Mucosa of stomach (tissue), 1 donor: ENCODE measurements at regions not wholly inside any gene's neighbourhood (a gene's known extent, or its start where the extent isn't known, plus 50 kb on each side); places are given as distances from the start of the nearest gene placed in this dataset.

Experiments
- H3K27me3 ChIP-seq: one replicate; pipeline ENCODE4 v1.7.0; 2013; ENCODE audit warnings: mild to moderate bottlenecking, low read length; ENCODE audit not compliant: control insufficient read depth, insufficient read depth
- H3K36me3 ChIP-seq: one replicate; pipeline ENCODE4 v1.7.0; 2013; ENCODE audit warnings: low read length; ENCODE audit not compliant: control insufficient read depth, insufficient read depth
- H3K4me1 ChIP-seq: one replicate; pipeline ENCODE4 v1.7.0; 2013; ENCODE audit warnings: mild to moderate bottlenecking, low read length; ENCODE audit not compliant: control insufficient read depth, insufficient read depth
- H3K4me3 ChIP-seq: one replicate; pipeline ENCODE4 v1.7.0; 2013; ENCODE audit warnings: low read length
- H3K9ac ChIP-seq: one replicate; pipeline ENCODE4 v1.7.0; 2013; ENCODE audit warnings: mild to moderate bottlenecking, low read length, moderate library complexity
- H3K9me3 ChIP-seq: one replicate; pipeline ENCODE4 v1.7.0; 2013; ENCODE audit warnings: mild to moderate bottlenecking, low read length, moderate library complexity; ENCODE audit not compliant: control insufficient read depth
- donor health status: Pancreatic carcinoma.

DNA sequence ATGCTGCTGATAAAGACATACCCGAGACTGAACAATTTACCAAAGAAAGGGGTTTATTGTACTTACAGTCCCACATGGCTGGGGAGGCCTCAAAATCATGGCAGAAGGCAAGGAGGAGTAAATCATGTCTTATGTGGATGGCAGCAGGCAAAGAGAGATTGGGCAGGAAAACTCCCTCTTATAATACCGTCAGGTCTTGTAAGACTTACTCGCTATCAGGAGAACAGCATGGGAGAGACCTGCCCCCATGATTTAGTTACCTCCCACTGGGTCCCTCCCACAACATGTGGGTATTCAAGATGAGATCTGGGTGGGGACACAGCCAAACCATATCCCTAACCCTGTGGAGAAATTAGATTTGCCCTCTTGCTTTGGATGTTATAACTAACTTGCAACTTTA is 1068.0 kb upstream of the ZEB2 start:
- Histone ChIP-seq H3K9ac (no peak overlapping the region), H3K4me3 (no peak overlapping the region), H3K27me3 (no peaks in the 10 kb centered on the region), H3K9me3 (no peaks in the 10 kb centered on the region), H3K36me3 (no peaks in the 10 kb centered on the region), H3K4me1 (no peaks in the 10 kb centered on the region)

GRCh38 chr2:145584353-145584752 is 1064.4 kb upstream of the ZEB2 start:
- H3K4me3 ChIP-seq, result no peak overlapping the region

DNA sequence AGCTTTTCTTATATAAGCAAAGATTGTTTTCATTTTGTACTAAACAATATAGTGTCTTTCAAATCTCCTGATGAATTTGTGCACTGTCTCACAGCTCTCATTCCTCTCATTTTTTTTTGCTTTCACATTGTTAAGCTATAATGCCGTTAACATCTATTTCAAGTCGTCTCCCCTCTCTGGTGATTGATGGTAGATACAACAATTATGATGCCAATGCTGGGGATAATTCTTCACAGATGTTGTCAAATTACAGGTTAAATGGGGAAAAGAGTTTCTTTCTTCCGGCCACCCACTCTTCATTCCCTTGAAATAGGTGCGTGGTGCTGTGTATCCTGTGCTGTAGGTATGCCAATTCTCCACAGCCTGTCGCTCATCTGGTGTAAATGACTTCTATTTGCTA is 1053.7 kb upstream of the ZEB2 start:
- Histone ChIP-seq H3K9me3 (no peaks in the 10 kb centered on the region), H3K4me3 (no peak overlapping the region), H3K9ac (no peak overlapping the region), H3K4me1 (no peaks in the 10 kb centered on the region), H3K36me3 (no peaks in the 10 kb centered on the region), H3K27me3 (no peaks in the 10 kb centered on the region)

More at GRCh38 chr2:145584353-145584752, 1064.4 kb upstream of the ZEB2 start:
- Histone ChIP-seq H3K9ac (no peak overlapping the region), H3K27me3 (no peaks in the 10 kb centered on the region), H3K4me1 (no peaks in the 10 kb centered on the region), H3K36me3 (no peaks in the 10 kb centered on the region), H3K9me3 (no peaks in the 10 kb centered on the region)

DNA sequence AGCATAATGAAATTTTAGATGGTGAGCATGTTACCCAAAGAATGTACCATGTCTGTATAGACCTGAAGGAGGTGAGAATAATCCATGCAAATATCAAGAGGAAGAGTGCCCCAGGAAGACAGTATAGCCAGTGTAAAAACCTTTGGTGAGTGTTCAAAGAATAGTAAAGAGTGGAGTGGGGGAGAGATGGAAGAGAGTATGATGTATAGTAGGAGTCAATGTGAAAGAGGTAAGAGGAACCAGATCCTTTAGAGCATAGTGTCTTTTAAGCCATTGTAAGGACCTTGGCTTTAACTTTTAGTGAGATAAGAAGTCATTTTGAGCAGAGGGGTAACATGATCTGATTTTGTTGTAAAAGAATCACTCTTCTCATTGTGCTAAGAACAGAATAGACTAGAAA is 1052.3 kb upstream of the ZEB2 start:
- Histone ChIP-seq H3K4me3 (no peak overlapping the region), H3K9ac (no peak overlapping the region), H3K4me1 (no peaks in the 10 kb centered on the region), H3K36me3 (no peaks in the 10 kb centered on the region), H3K9me3 (no peaks in the 10 kb centered on the region), H3K27me3 (no peaks in the 10 kb centered on the region)

DNA sequence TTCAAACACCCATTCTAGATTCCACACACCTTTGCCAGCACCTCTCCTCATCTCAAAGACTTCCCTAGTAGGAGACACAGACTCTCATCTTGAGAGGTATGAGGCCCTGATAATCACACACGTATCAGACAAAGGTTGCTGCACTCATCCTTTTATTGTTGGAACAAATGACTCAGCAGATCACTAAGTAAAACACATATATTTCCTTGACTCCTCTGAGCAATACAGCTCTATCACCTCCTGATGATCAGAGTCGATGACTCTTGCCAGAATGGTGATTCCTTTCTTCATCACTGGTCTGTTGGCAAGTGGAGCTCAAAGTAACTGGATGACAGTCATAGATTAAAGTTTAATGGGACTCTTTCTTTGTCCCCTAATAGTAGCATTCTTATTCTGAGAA is 1049.2 kb upstream of the ZEB2 start:
- Histone ChIP-seq H3K36me3 (no peaks in the 10 kb centered on the region), H3K4me1 (no peaks in the 10 kb centered on the region), H3K27me3 (no peaks in the 10 kb centered on the region), H3K9ac (no peak overlapping the region), H3K4me3 (no peak overlapping the region), H3K9me3 (no peaks in the 10 kb centered on the region)

GRCh38 chr2:145563741-145564615 is 1044.1 kb upstream of the ZEB2 start:
- H3K36me3 ChIP-seq, result no peaks in the 10 kb centered on the region
- H3K27me3 ChIP-seq, result no peaks in the 10 kb centered on the region
- no peaks in the 10 kb centered on the region for H3K4me1 ChIP-seq
- H3K9ac ChIP-seq, result no peak overlapping the region
- no peak overlapping the region for H3K4me3 ChIP-seq
- H3K9me3 ChIP-seq, result no peaks in the 10 kb centered on the region

GRCh38 chr2:145561152-145561551 is 1041.2 kb upstream of the ZEB2 start:
- no peaks in the 10 kb centered on the region for H3K27me3 ChIP-seq
- no peak overlapping the region for H3K9ac ChIP-seq
- no peaks in the 10 kb centered on the region for H3K36me3 ChIP-seq
- no peaks in the 10 kb centered on the region for H3K9me3 ChIP-seq
- no peak overlapping the region for H3K4me3 ChIP-seq
- H3K4me1 ChIP-seq, result no peaks in the 10 kb centered on the region

DNA sequence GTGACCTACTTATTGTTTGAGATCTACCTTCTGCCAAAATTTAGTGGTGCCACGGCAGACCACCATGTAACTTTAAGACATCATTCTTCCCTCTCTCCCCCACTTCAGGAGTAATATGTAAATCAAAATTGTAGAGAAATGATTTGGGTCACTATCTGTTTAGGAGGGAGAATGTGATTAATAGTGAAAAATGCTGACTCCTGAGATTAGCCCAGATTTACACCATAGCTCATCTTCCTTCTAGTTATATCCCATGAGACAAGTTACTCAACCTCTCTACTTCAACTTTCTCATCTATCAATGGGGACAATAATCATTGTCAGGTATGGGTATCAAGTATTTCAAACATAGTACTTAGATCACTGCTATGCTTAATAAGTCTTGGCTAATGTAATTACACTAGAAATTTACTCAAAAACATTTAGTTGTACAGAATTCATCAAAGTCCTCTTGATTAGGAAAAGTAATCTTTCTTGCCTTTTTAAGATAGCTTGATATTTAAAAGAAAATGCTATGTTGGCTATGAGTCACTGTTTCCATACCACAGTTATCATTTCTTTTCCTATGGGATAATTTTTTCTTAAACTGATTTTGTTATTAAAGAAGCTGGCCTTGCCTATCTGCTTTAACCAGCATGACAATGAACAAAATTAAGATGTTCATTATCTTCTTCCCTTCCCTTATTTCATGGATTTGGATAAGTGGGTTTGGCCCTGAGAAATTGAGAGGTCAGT is 1038.9 kb upstream of the ZEB2 start:
- no peaks in the 10 kb centered on the region for H3K9me3 ChIP-seq
- H3K4me3 ChIP-seq, result no peak overlapping the region
- no peaks in the 10 kb centered on the region for H3K4me1 ChIP-seq
- no peak overlapping the region for H3K9ac ChIP-seq
- H3K36me3 ChIP-seq, result no peaks in the 10 kb centered on the region
- no peaks in the 10 kb centered on the region for H3K27me3 ChIP-seq

- Histone ChIP-seq H3K36me3 (no peaks in the 10 kb centered on the region), H3K27me3 (no peaks in the 10 kb centered on the region), H3K9ac (no peak overlapping the region), H3K9me3 (no peaks in the 10 kb centered on the region), H3K4me3 (no peak overlapping the region), H3K4me1 (no peaks in the 10 kb centered on the region)
Observed at GRCh38 chr2:145555360-145555759, 1035.4 kb upstream of the ZEB2 start.

GRCh38 chr2:145551686-145552085 is 1031.8 kb upstream of the ZEB2 start:
- H3K36me3 ChIP-seq, result no peaks in the 10 kb centered on the region
- H3K4me1 ChIP-seq, result no peaks in the 10 kb centered on the region
- no peak overlapping the region for H3K4me3 ChIP-seq
- no peaks in the 10 kb centered on the region for H3K27me3 ChIP-seq
- H3K9ac ChIP-seq, result no peak overlapping the region
- H3K9me3 ChIP-seq, result no peaks in the 10 kb centered on the region

- Histone ChIP-seq H3K4me1 (no peaks in the 10 kb centered on the region), H3K9ac (no peak overlapping the region), H3K27me3 (no peaks in the 10 kb centered on the region), H3K36me3 (no peaks in the 10 kb centered on the region), H3K4me3 (no peak overlapping the region), H3K9me3 (no peaks in the 10 kb centered on the region)
Observed at GRCh38 chr2:145548479-145548878, 1028.6 kb upstream of the ZEB2 start.

GRCh38 chr2:145547620-145548019 is 1027.7 kb upstream of the ZEB2 start:
- Histone ChIP-seq H3K27me3 (no peaks in the 10 kb centered on the region), H3K9ac (no peak overlapping the region), H3K4me1 (no peaks in the 10 kb centered on the region), H3K4me3 (no peak overlapping the region), H3K36me3 (no peaks in the 10 kb centered on the region), H3K9me3 (no peaks in the 10 kb centered on the region)
